ENCODE measurements at regions not wholly inside any gene's neighbourhood (a gene's known extent, or its start where the extent isn't known, plus 50 kb on each side); places are given as distances from the start of the nearest gene placed in this dataset.
"Not testable (repeated sequence)": the region's sequence is repeated elsewhere in the genome, so short reads cannot be mapped to it uniquely, and the experiment has no call there.

GRCh38 chr2:111401270-111402140 is 280.8 kb downstream of the BCL2L11 start:
- TF ChIP-seq EZH2 (IDR thresholded peaks at IDR 0.05; ENCODE audit: low read length, unreplicated experiment); CTCF (conservative IDR thresholded peaks at IDR 0.05; ENCODE audit: low read depth, low read length); EZH2phosphoT487 (IDR thresholded peaks at IDR 0.05; ENCODE audit: borderline replicate concordance, low read length): not testable (repeated sequence)

Data from PC-3 (cell line).